ENCODE measurements at regions not wholly inside any gene's neighbourhood (a gene's known extent, or its start where the extent isn't known, plus 50 kb on each side); places are given as distances from the start of the nearest gene placed in this dataset.

DNA sequence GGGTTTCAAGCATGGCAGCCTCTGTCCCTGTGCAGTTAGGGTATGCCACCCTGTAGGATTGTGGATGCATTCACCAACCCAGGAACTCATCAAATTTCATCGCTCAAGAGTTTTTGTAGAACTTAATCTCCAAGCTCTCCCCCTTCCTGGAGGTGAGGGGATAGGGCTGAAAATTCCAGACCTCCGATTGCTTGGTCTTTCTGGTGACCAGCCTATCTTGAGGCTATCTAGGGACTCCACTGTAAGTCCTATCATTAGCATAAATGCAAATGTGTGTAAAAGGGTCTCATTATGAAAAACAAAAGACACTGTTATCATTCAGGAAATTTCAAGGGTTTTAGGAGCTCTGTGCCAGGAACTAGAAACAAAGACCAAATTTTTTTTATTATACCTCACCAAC is 244.0 kb downstream of the DUSP6 start:
- no peak for TF ChIP-seq CTCF (IDR thresholded peaks at IDR 0.05)
- TF ChIP-seq EZH2 (IDR thresholded peaks at IDR 0.05): no peak
